ENCODE measurements at regions not wholly inside any gene's neighbourhood (a gene's known extent, or its start where the extent isn't known, plus 50 kb on each side); places are given as distances from the start of the nearest gene placed in this dataset.

GRCh38 chr16:6576113-6576512 lies 756.5 kb upstream of the RBFOX1 start:
- TF ChIP-seq POLR2A (IDR thresholded peaks at IDR 0.05) (no peak), CTCF (IDR thresholded peaks at IDR 0.05) (no peak)
